Calu3 (cell line): ENCODE measurements at regions not wholly inside any gene's neighbourhood (a gene's known extent, or its start where the extent isn't known, plus 50 kb on each side); places are given as distances from the start of the nearest gene placed in this dataset.

Experiments
- BruUV-seq: library from RNA; stranded (reverse); fragments of 400-500 nt; replicated peaks from 2 replicates; lab custom pipeline; 2021; lab: Mats Ljungman, UMichigan
- CTCF ChIA-PET: fragments of 300-600 bp; sonication (Branson Sonifier 250); formaldehyde crosslinking; loops from one replicate; lab custom pipeline; 2022; ENCODE audit warnings: antibody characterized with exemption; lab: Charles Lee
- DNase-seq: peaks from one replicate; pipeline ENCODE4 v3.0.0; 2022
- H3K27ac Mint-ChIP-seq: one replicate; pipeline ENCODE4 v1.8.0; 2022; ENCODE audit warnings: mixed read lengths; ENCODE audit not compliant: unreplicated experiment
- H3K27me3 Mint-ChIP-seq: one replicate; pipeline ENCODE4 v1.8.0; 2022; ENCODE audit warnings: mixed read lengths; ENCODE audit not compliant: unreplicated experiment
- H3K36me3 Mint-ChIP-seq: one replicate; pipeline ENCODE4 v1.8.0; 2022; ENCODE audit warnings: mild to moderate bottlenecking, moderate library complexity, mixed read lengths; ENCODE audit not compliant: insufficient read depth, unreplicated experiment
- H3K4me1 Mint-ChIP-seq: one replicate; pipeline ENCODE4 v1.8.0; 2022; ENCODE audit warnings: mild to moderate bottlenecking, low read depth, mixed read lengths; ENCODE audit not compliant: unreplicated experiment
- H3K4me3 Mint-ChIP-seq: one replicate; pipeline ENCODE4 v1.8.0; 2022; ENCODE audit warnings: mild to moderate bottlenecking, low read depth, moderate library complexity, mixed read lengths; ENCODE audit not compliant: unreplicated experiment
- H3K9me3 Mint-ChIP-seq: one replicate; pipeline ENCODE4 v1.8.0; 2022; ENCODE audit warnings: low read depth, mixed read lengths; ENCODE audit not compliant: unreplicated experiment
- CTCF ChIP-seq: fragments of 200-600 bp; IDR thresholded peaks from one replicate; pipeline ENCODE4 v1.8.0; 2022; ENCODE audit warnings: antibody characterized with exemption; ENCODE audit not compliant: unreplicated experiment
- intact Hi-C: fragments of 100-400 bp; cut with micrococcal nuclease; formaldehyde crosslinking; loops from one replicate; pipeline ENCODE4 v1.10.0; 2022; ENCODE audit not compliant: unreplicated experiment

- intact Hi-C loops = no loop called here
- no peaks in the 10 kb centered on the region for H3K36me3 Mint-ChIP-seq
- no peak overlapping the region for H3K4me3 Mint-ChIP-seq
- H3K27ac Mint-ChIP-seq = no peak overlapping the region
- no peaks in the 10 kb centered on the region for H3K27me3 Mint-ChIP-seq
- no TSS peak for BruUV-seq
- no peaks in the 10 kb centered on the region for H3K4me1 Mint-ChIP-seq
- H3K9me3 Mint-ChIP-seq = peaks cover 12% of the 10 kb centered on the region
- no peak for TF ChIP-seq CTCF
- no peak for DNase-seq
- CTCF ChIA-PET = no interaction called here
Measured at GRCh38 chr4:13190093-13190721, 293.9 kb downstream of the RAB28 start.

GRCh38 chr4:13184199-13184598 lies 299.9 kb downstream of the RAB28 start:
- Mint-ChIP-seq H3K4me1 (no peaks in the 10 kb centered on the region), H3K4me3 (no peak overlapping the region), H3K27me3 (no peaks in the 10 kb centered on the region), H3K36me3 (no peaks in the 10 kb centered on the region), H3K27ac (no peak overlapping the region), H3K9me3 (peaks cover 10% of the 10 kb centered on the region)
- intact Hi-C loops = no loop called here
- BruUV-seq = no TSS peak
- CTCF ChIA-PET = no interaction called here
- no peak for TF ChIP-seq CTCF
- no peak for DNase-seq

- H3K9me3 Mint-ChIP-seq = peaks cover 3% of the 10 kb centered on the region
- H3K27me3 Mint-ChIP-seq = no peaks in the 10 kb centered on the region
Measured at GRCh38 chr4:13182133-13182532, 302.0 kb downstream of the RAB28 start.

GRCh38 chr4:13181681-13182080 lies 302.5 kb downstream of the RAB28 start:
- BruUV-seq = no TSS peak
- CTCF ChIA-PET = no interaction called here
- no peak for DNase-seq
- Mint-ChIP-seq H3K36me3 (no peaks in the 10 kb centered on the region), H3K9me3 (peaks cover 2% of the 10 kb centered on the region), H3K27me3 (no peaks in the 10 kb centered on the region), H3K4me1 (no peaks in the 10 kb centered on the region), H3K4me3 (no peak overlapping the region), H3K27ac (no peak overlapping the region)
- TF ChIP-seq CTCF = no peak
- intact Hi-C loops = no loop called here

More at GRCh38 chr4:13182133-13182532, 302.0 kb downstream of the RAB28 start:
- intact Hi-C loops = no loop called here
- Mint-ChIP-seq H3K27ac (no peak overlapping the region), H3K4me3 (no peak overlapping the region), H3K36me3 (no peaks in the 10 kb centered on the region), H3K4me1 (no peaks in the 10 kb centered on the region)
- DNase-seq = no peak
- BruUV-seq = no TSS peak
- CTCF ChIA-PET = no interaction called here
- TF ChIP-seq CTCF = no peak
